ENCODE measurements at regions not wholly inside any gene's neighbourhood (a gene's known extent, or its start where the extent isn't known, plus 50 kb on each side); places are given as distances from the start of the nearest gene placed in this dataset.

- peak; percentile 59 for DNase-seq (ENCODE audit: low read depth)
- no peak for TF ChIP-seq CTCF (IDR thresholded peaks at IDR 0.05; ENCODE audit: control insufficient read depth, extremely low read depth, insufficient read depth)
- H3K4me3 ChIP-seq (ENCODE audit: low read depth, low read length) = no peak overlapping the region
Observed at GRCh38 chr11:15893080-15893492, 463.3 kb downstream of the SOX6 start.

- no peak overlapping the region for H3K4me3 ChIP-seq (ENCODE audit: low read depth, low read length)
- no peak for TF ChIP-seq CTCF (IDR thresholded peaks at IDR 0.05; ENCODE audit: control insufficient read depth, extremely low read depth, insufficient read depth)
- DNase-seq (ENCODE audit: low read depth) = no peak
Observed at GRCh38 chr11:15896026-15896425, 460.3 kb downstream of the SOX6 start.

GRCh38 chr11:15896530-15896929, 459.8 kb downstream of the SOX6 start:
- no peak for TF ChIP-seq CTCF (IDR thresholded peaks at IDR 0.05; ENCODE audit: control insufficient read depth, extremely low read depth, insufficient read depth)
- DNase-seq (ENCODE audit: low read depth) = no peak
- no peak overlapping the region for H3K4me3 ChIP-seq (ENCODE audit: low read depth, low read length)

GRCh38 chr11:15897211-15897960, 459.0 kb downstream of the SOX6 start:
- H3K4me3 ChIP-seq (ENCODE audit: low read depth, low read length) = no peak overlapping the region
- no peak for DNase-seq (ENCODE audit: low read depth)
- no peak for TF ChIP-seq CTCF (IDR thresholded peaks at IDR 0.05; ENCODE audit: control insufficient read depth, extremely low read depth, insufficient read depth)

GRCh38 chr11:15901054-15901453, 455.3 kb downstream of the SOX6 start:
- no peak for DNase-seq (ENCODE audit: low read depth)
- no peak overlapping the region for H3K4me3 ChIP-seq (ENCODE audit: low read depth, low read length)
- TF ChIP-seq CTCF (IDR thresholded peaks at IDR 0.05; ENCODE audit: control insufficient read depth, extremely low read depth, insufficient read depth) = no peak

- H3K4me3 ChIP-seq (ENCODE audit: low read depth, low read length) = no peak overlapping the region
- peak; percentile 38 for DNase-seq (ENCODE audit: low read depth)
- TF ChIP-seq CTCF (IDR thresholded peaks at IDR 0.05; ENCODE audit: control insufficient read depth, extremely low read depth, insufficient read depth) = no peak
Observed at GRCh38 chr11:15901790-15902189, 454.6 kb downstream of the SOX6 start.

- no peak overlapping the region for H3K4me3 ChIP-seq (ENCODE audit: low read depth, low read length)
- no peak for TF ChIP-seq CTCF (IDR thresholded peaks at IDR 0.05; ENCODE audit: control insufficient read depth, extremely low read depth, insufficient read depth)
- DNase-seq (ENCODE audit: low read depth) = no peak
Observed at GRCh38 chr11:15903246-15903645, 453.1 kb downstream of the SOX6 start.
